Forelimb muscle (tissue), 1 donor: ENCODE measurements at regions not wholly inside any gene's neighbourhood (a gene's known extent, or its start where the extent isn't known, plus 50 kb on each side); places are given as distances from the start of the nearest gene placed in this dataset.

Source experiments
- DNase-seq: peaks from one replicate; pipeline ENCODE4 v3.0.0-alpha.2; 2013; ENCODE audit warnings: low read depth

GRCh38 chr13:111862836-111863815, 203.8 kb upstream of the SOX1 start:
- DNase-seq, result no peak

GRCh38 chr13:111864566-111864965, 202.4 kb upstream of the SOX1 start:
- no peak for DNase-seq

DNA sequence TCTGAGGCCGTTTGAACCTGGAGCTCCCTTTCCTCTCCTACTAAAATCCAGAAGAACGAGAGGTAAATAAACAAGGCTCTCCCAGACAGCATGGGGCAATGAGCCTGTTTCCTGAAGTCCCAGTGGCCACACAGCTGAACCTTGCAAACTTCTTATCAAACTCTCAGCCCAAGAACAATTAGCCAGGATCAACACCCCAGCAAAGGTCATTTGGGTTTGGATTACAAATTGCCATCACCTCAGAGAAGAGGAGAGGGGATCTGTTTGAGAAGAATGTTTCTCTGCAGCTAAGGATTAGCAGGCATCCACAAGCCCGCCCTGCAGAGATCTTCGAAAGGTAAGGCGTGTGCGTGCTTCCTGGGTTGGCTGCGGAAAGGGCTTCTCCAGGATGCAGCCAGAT, 201.9 kb upstream of the SOX1 start:
- no peak for DNase-seq

GRCh38 chr13:111865826-111866225, 201.1 kb upstream of the SOX1 start:
- DNase-seq, result no peak

- no peak for DNase-seq
Observed at GRCh38 chr13:111866731-111867245, 200.2 kb upstream of the SOX1 start.

- no peak for DNase-seq
Observed at GRCh38 chr13:111867657-111868056, 199.3 kb upstream of the SOX1 start.

GRCh38 chr13:111868716-111869115, 198.2 kb upstream of the SOX1 start:
- no peak for DNase-seq

DNA sequence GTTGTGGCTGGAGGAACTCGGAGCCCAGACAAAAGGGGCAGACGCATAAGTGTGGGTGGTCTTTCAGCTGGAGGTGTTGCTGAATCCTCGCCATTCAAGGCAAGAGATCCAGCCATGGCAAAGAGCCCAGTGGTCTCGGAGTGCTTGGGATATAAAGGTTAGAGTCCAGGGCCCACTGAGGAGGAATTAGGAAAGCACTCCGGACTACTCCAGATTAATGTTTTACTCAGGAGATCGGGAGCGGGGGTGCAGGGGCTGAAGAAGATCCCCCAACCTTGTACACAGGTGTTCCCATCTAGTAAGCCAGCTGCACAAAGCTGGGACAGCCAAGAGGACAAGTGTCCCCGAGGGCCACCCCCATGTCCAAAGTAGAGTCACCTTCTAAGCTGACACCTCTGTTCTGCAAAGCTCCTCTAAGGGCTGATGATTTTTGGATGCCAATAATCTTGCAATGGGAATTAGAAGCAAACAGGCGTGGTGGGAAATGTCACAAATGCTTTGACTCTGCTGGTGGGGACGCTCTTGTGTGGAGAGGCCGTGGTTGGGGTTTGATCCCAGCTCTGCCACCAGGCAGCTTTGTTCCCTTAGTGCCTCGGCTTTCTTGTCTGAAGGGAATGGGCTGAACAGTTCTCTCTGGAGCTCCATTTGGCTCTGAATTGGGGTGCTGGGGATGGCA, 194.3 kb upstream of the SOX1 start:
- no peak for DNase-seq

- DNase-seq, result no peak
Observed at GRCh38 chr13:111873676-111874178, 193.2 kb upstream of the SOX1 start.

DNA sequence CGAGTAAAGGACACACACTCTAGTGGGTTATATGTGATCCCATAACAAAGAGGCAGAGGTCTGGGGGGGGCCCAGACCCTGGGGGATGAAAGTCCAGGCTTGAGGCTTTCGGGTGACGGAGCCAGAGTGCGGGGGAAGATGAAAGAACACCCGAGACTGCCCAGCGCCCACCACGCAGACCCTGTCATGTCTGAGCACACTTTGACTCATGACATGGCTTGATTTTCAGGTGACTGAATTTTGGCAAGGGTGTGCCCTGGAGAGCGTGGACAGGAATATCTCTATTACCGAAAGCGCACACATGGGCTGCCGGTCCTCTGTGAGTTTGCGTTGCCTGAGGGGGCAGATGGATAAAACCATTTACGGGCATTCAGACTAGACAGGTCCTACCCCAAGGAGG, 192.0 kb upstream of the SOX1 start:
- DNase-seq, result no peak

DNA sequence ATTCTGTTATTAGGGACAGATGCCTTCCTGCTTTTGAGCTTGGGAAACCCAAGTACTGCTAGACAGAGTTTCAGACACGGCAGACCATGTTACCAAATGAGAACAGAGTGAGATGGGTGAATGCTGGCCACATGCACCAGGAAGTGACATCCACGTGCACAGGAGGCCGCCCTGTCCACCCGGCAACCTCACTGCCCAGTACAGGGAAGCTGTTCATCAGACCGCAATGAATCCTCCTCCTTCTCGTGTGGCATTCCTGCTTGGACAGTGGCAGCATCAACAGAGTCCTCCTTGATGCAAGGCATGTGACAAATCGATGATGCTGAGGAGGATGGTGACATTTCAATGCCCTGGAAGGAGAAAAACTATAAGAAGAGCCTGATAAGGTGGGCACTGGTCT, 191.0 kb upstream of the SOX1 start:
- DNase-seq, result no peak

GRCh38 chr13:111876506-111876905, 190.4 kb upstream of the SOX1 start:
- DNase-seq, result no peak

DNA sequence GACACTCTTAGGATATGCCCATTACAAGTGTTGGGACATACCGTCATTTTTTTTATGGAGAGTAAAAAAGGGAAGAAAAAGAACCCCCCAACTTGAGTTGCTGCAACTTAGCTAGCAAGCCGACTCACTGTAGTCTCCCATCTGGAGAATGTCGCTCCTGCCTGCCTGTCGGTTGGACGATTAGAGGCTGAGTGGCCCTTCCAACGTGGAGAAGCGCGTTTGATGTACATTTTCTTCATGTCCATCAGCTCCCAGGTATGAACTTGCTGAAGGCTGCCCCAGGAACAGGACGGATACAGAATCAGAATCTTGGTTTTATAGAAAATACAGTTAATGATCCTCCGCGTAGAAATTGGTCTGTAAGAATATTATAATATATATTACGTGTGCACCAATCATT, 189.0 kb upstream of the SOX1 start:
- DNase-seq, result no peak

DNA sequence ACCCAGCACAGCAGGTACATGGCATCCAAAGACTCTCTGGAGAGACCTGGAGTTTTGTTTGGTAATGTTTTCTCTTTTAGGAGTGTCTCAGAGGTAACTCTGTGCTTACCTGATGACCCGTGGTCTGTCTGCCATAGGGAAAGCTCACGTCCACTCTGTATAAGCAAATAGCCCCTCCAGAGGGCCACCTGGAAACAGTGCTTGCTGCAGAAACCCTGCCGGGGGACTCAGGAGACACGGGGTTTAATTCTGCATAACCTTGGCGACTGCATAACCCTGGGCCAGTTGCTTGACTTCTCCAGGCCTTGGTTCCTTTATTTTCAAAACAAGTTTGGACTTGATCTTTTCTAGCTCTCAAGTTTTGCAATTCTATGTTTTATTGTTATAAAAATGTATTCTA, 187.2 kb upstream of the SOX1 start:
- no peak for DNase-seq

DNA sequence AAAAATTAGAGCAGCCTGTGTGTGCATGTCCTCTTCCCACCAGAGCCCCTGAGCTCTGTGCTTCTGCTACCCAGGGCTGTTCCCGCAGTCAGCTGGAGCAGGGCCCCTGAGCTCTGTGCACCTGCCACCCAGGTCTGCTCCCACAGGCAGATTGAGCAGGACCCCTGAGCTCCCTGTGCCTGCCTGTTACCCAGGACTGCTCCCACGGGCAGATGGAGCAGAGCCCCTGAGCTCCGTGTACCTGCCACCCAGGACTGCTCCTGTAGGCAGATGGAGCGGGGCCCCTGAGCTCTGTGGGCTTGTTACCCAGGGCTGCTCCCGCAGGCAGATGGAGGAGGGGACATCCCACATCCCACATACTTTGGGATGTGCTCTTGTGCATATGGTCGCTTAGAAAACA, 186.8 kb upstream of the SOX1 start:
- no peak for DNase-seq

DNA sequence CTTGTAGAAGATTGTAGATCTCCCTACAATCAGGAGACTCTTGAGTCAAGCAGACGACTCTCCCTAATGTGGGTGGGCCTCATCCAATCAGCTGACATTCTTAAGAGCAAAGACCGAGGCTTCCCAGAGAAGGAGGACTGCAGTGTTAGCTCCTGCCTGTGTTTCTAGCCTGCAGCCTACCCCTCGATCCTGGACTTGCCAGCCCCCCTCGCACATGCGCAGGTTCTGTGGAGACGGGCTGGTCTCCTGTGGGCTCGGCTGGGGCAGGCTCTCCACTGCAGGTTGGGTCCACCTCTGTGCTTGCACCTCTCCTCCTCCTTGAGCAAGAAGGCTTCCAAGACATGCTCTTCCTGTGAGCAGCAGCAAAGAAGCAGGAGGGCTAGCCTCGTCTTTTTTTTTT, 185.2 kb upstream of the SOX1 start:
- no peak for DNase-seq

DNA sequence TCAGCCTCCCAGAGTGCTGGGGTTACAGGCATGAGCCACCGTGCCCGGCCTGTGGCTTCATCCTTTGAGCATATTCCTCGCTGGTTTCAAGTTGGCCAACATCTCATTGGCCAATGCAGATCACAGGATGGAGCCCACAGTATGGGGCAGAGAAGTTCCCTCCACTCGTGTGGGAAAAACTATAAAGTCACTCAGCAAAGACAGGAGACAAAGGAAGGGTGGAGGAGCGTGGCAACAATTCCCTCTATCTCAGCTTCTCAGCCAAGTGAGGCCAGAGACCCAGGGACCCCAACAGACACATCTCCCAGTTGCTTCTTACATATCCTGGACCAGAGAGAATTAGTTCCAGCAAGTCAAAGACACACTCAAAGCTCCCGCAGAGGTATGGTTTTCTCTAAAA, 184.6 kb upstream of the SOX1 start:
- no peak for DNase-seq

GRCh38 chr13:111883571-111884343, 183.2 kb upstream of the SOX1 start:
- no peak for DNase-seq

DNA sequence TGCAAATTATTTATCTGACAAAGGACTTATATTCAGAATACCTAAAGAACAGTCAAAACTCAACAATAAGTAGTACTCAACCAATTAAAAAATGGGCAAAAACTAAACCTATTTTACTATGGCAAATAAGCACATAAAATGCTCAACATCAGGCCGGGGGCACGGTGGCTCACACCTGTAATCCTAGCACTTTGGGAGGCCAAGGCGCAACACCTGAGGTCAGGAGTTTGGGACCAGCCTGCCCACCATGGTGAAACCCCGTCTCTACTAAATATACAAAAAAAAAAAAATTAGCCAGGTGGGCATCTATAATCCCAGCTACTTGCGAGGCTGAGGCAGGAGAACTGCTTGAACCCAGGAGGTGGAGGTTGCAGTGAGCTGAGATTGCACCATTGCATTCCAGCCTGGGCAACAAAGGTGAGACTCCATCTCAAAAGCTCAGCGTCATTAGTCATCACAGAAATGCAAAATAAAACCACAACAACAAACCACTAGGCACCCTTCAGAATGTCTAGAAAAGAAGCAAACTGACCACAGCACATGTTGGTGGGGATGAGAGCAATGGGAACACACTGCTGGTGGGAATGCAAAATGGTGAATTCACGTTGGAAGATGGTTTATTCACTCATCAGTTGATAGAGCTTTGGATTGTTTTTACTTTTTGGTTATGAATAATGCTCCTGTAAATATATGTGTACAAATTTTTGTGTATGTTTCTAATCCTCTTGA, 180.6 kb upstream of the SOX1 start:
- no peak for DNase-seq

GRCh38 chr13:111893071-111893606, 173.8 kb upstream of the SOX1 start:
- peak; percentile 41 for DNase-seq
